Mesenchymal stem cell (in vitro differentiated cells and primary cell): ENCODE measurements at regions not wholly inside any gene's neighbourhood (a gene's known extent, or its start where the extent isn't known, plus 50 kb on each side); places are given as distances from the start of the nearest gene placed in this dataset.

Experiments used
- DNase-seq: peaks from one replicate; pipeline ENCODE4 v3.0.0-alpha.2; 2013
- H2AFZ ChIP-seq: one replicate; pipeline ENCODE4 v1.6.1; 2013; ENCODE audit warnings: low read depth, mild to moderate bottlenecking, control low read depth, inconsistent platforms, low read length, moderate library complexity
- H2AK5ac ChIP-seq: 2 replicates; pipeline ENCODE4 v1.6.1; 2013; ENCODE audit warnings: low read length, moderate library complexity, mild to moderate bottlenecking, inconsistent platforms; ENCODE audit not compliant: severe bottlenecking
- H2BK120ac ChIP-seq: one replicate; pipeline ENCODE4 v1.6.1; 2013; ENCODE audit warnings: low read depth, mild to moderate bottlenecking, inconsistent platforms, low read length, moderate library complexity
- H2BK12ac ChIP-seq, 2 experiments: one replicate each; pipeline ENCODE4 v1.6.1; 2013; ENCODE audit warnings: inconsistent platforms in 2 of 2, low read length in 2 of 2, mild to moderate bottlenecking in 2 of 2, moderate library complexity in 2 of 2, control low read depth in 1 of 2
- H2BK15ac ChIP-seq: one replicate; pipeline ENCODE4 v1.6.1; 2013; ENCODE audit warnings: mild to moderate bottlenecking, low read depth, inconsistent platforms; ENCODE audit not compliant: poor library complexity, severe bottlenecking
- H2BK5ac ChIP-seq: 2 replicates; pipeline ENCODE4 v1.6.1; 2013; ENCODE audit warnings: low read depth, mild to moderate bottlenecking, low read length, control low read depth, inconsistent platforms; ENCODE audit not compliant: poor library complexity, severe bottlenecking
- H3K14ac ChIP-seq, 2 experiments: one replicate each; pipeline ENCODE4 v1.6.1; 2013; ENCODE audit warnings: inconsistent platforms in 2 of 2, low read length in 2 of 2, control low read depth in 1 of 2, mild to moderate bottlenecking in 1 of 2, moderate library complexity in 1 of 2
- H3K18ac ChIP-seq, 2 experiments: one replicate each; pipeline ENCODE4 v1.6.1; 2013; ENCODE audit warnings: inconsistent platforms in 2 of 2, low read length in 2 of 2, control low read depth in 1 of 2, low read depth in 1 of 2, mild to moderate bottlenecking in 1 of 2
- H3K23ac ChIP-seq, 2 experiments: one replicate each; pipeline ENCODE4 v1.6.1; 2013; ENCODE audit warnings: inconsistent platforms in 2 of 2, low read length in 2 of 2, mild to moderate bottlenecking in 2 of 2, moderate library complexity in 2 of 2, control low read depth in 1 of 2
- H3K27ac ChIP-seq: 2 replicates; pipeline ENCODE4 v1.5.1; 2013; ENCODE audit warnings: mild to moderate bottlenecking, moderate library complexity, low read length, control low read depth, inconsistent platforms; ENCODE audit not compliant: poor library complexity, severe bottlenecking
- H3K27me3 ChIP-seq, 2 experiments: 2 replicates each; pipeline versions ENCODE4 v1.6.1 to v1.7.0; 2013; ENCODE audit warnings: low read length in 2 of 2, mild to moderate bottlenecking in 2 of 2, moderate library complexity in 2 of 2, control low read depth in 1 of 2, inconsistent platforms in 1 of 2; ENCODE audit not compliant: control insufficient read depth in 1 of 2, insufficient read depth in 1 of 2
- H3K36me3 ChIP-seq, 2 experiments: 2 replicates each; pipeline versions ENCODE4 v1.6.1 to v1.7.0; 2013; ENCODE audit warnings: low read length in 2 of 2, control low read depth in 1 of 2, inconsistent platforms in 1 of 2, low read depth in 1 of 2, mild to moderate bottlenecking in 1 of 2; ENCODE audit not compliant: insufficient read depth in 2 of 2, control insufficient read depth in 1 of 2
- H3K4ac ChIP-seq, 2 experiments: one replicate each; pipeline ENCODE4 v1.6.1; 2013; ENCODE audit warnings: inconsistent platforms in 2 of 2, low read length in 2 of 2, mild to moderate bottlenecking in 2 of 2, moderate library complexity in 2 of 2, control low read depth in 1 of 2, low read depth in 1 of 2
- H3K4me1 ChIP-seq: 2 replicates; pipeline ENCODE4 v1.6.1; 2013; ENCODE audit warnings: low read depth, low read length, control low read depth; ENCODE audit not compliant: control insufficient read depth, insufficient read depth
- H3K4me2 ChIP-seq: 2 replicates; pipeline ENCODE4 v1.6.1; 2013; ENCODE audit warnings: low read length, mild to moderate bottlenecking, inconsistent platforms; ENCODE audit not compliant: poor library complexity, severe bottlenecking
- H3K4me3 ChIP-seq, 2 experiments: 2 replicates each; pipeline versions ENCODE4 v1.5.1 to v1.7.0; 2013; ENCODE audit warnings: low read length in 2 of 2, mild to moderate bottlenecking in 2 of 2, control low read depth in 1 of 2, low read depth in 1 of 2; ENCODE audit not compliant: insufficient read depth in 1 of 2
- H3K79me1 ChIP-seq: replicated peaks from 2 replicates; pipeline ENCODE4 v1.6.1; 2013; ENCODE audit warnings: mild to moderate bottlenecking, control low read depth, low read length, inconsistent platforms; ENCODE audit not compliant: poor library complexity, severe bottlenecking
- H3K9ac ChIP-seq: 2 replicates; pipeline ENCODE4 v1.7.0; 2013; ENCODE audit warnings: mild to moderate bottlenecking, low read length, moderate library complexity
- H3K9me3 ChIP-seq: 2 replicates; pipeline ENCODE4 v1.7.0; 2013; ENCODE audit warnings: mild to moderate bottlenecking, low read length; ENCODE audit not compliant: control insufficient read depth
- H4K8ac ChIP-seq: one replicate; pipeline ENCODE4 v1.6.1; 2013; ENCODE audit warnings: inconsistent platforms, mild to moderate bottlenecking, low read length, moderate library complexity
- H4K91ac ChIP-seq: one replicate; pipeline ENCODE4 v1.6.1; 2013; ENCODE audit warnings: mild to moderate bottlenecking, low read length, inconsistent platforms
- WGBS: methylation state at CpG from one replicate; pipeline ENCODE4 v1.1.7; 2013; ENCODE audit warnings: mixed read lengths; 5-methylcytosine and 5-hydroxymethylcytosine counted together

DNA sequence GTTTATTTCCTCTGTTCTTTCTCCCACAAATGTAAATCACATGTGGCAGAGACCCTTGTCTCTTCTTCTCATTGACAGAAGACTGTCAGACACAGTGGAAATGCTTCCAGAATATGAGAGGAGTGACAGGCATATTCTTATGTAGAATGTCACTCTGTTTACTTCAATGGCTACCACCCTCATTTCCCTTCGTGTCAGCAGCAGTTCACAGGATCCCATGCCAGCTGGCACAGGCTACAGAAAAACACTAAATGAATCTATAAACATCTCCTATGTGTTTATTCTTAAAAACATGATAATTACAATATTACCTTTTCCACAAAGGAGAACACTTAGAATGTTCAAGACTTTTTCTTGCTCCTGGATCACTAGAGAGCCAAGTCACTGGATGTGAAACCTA, 183.8 kb upstream of the CNTN1 start:
- Histone ChIP-seq H3K4me2 (no peak overlapping the region), H2BK12ac (no peak overlapping the region), H4K91ac (no peak overlapping the region), H3K9me3 (no peaks in the 10 kb centered on the region), H3K4me3 (no peak overlapping the region), H3K14ac (no peak overlapping the region), H3K18ac (no peak overlapping the region), H3K23ac (no peak overlapping the region), H3K79me1 (no peaks in the 10 kb centered on the region), H3K36me3 (no peaks in the 10 kb centered on the region), H2AK5ac (no peak overlapping the region), H3K4me1 (no peaks in the 10 kb centered on the region), H4K8ac (no peak overlapping the region), H2BK120ac (no peak overlapping the region), H2BK5ac (no peak overlapping the region), H3K4ac (no peak overlapping the region), H3K27me3 (no peaks in the 10 kb centered on the region), H3K9ac (no peak overlapping the region), H2BK15ac (no peak overlapping the region), H2AFZ (no peak overlapping the region), H3K27ac (no peak overlapping the region)
- WGBS, result no CpG with 5 or more reads among the region's 1 CpG
- DNase-seq, result no peak

DNA sequence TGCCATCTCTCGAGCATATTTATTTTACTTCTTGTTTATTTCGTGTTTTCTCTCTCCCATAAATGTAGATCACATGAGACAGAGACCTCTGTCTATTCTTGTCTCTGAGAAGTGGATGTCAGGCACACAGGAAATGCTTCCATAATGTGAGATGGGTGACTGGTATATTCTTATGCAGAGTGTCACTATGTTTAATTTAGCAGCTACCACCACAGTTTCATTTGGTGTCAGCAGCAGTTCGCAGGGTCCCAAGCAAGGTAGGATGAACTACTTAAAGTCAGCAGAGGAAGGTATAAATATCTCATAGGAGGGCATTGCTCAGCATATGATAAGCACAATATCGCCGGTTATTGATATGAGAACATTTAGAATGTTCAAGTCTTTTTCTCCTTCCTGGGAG, 180.9 kb upstream of the CNTN1 start:
- no peak overlapping the region for H2BK15ac ChIP-seq
- no peak overlapping the region for H2BK5ac ChIP-seq
- H2AFZ ChIP-seq, result no peak overlapping the region
- no peak overlapping the region for H4K91ac ChIP-seq
- no peaks in the 10 kb centered on the region for H3K79me1 ChIP-seq
- H3K27me3 ChIP-seq, result no peaks in the 10 kb centered on the region
- no peak overlapping the region for H3K27ac ChIP-seq
- no peak overlapping the region for H3K18ac ChIP-seq
- H3K9ac ChIP-seq, result no peak overlapping the region
- H3K36me3 ChIP-seq, result no peaks in the 10 kb centered on the region
- H3K4me1 ChIP-seq, result no peaks in the 10 kb centered on the region
- WGBS, result 82% methylated on average over 3 of the region's 5 CpGs
- H3K9me3 ChIP-seq, result no peaks in the 10 kb centered on the region
- no peak overlapping the region for H2BK12ac ChIP-seq
- no peak for DNase-seq
- no peak overlapping the region for H3K23ac ChIP-seq
- H4K8ac ChIP-seq, result no peak overlapping the region
- no peak overlapping the region for H3K4me2 ChIP-seq
- no peak overlapping the region for H2AK5ac ChIP-seq
- H3K4me3 ChIP-seq, result no peak overlapping the region
- H3K4ac ChIP-seq, result no peak overlapping the region
- no peak overlapping the region for H2BK120ac ChIP-seq
- H3K14ac ChIP-seq, result no peak overlapping the region

DNA sequence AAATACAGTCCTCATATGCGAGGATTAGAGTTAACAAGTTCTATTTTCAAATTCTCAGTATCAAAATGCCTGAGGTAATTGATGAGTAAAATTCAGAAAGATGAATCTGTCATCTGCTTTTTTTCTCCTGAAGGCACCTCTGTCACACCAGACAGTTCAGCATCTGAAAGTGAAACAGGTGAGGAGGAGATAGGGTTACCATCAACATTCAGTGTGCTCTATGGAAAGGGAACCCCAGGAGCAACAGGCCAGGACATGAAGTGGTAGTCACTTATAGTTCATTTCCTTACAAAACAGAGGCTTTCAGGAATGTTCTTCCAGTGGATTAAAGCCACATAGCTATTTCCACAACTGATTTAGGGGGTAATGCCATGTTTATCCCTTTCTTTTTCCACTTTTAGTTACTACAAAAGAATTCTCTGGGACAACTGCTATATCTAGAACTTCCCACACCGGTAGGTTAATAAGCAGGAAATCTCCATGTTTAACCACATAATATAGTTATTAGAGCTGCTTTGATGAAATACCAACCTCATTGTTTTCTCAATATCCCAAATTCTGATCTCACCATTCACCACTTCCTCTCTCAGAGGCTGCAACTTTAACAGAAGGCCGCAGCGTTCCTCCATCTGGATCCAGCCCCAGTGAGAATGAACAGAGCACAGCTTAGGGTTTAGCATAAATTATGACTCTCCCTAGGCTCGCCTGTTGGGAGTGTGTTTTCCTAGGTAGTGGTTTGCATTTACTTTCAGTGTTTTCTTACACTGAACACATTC, 177.0 kb upstream of the CNTN1 start:
- Histone ChIP-seq H3K18ac (no peak overlapping the region), H3K36me3 (no peaks in the 10 kb centered on the region), H3K27ac (no peak overlapping the region), H2BK15ac (no peak overlapping the region), H3K27me3 (no peaks in the 10 kb centered on the region), H2AFZ (no peak overlapping the region), H3K4ac (no peak overlapping the region), H3K9ac (no peak overlapping the region), H3K4me1 (no peaks in the 10 kb centered on the region), H3K23ac (no peak overlapping the region), H2BK5ac (no peak overlapping the region), H3K4me3 (no peak overlapping the region), H3K4me2 (no peak overlapping the region), H2AK5ac (no peak overlapping the region), H2BK12ac (no peak overlapping the region), H4K8ac (no peak overlapping the region), H3K14ac (no peak overlapping the region), H3K9me3 (no peaks in the 10 kb centered on the region), H4K91ac (no peak overlapping the region), H3K79me1 (no peaks in the 10 kb centered on the region), H2BK120ac (no peak overlapping the region)
- 61% methylated on average over 4 of the region's 5 CpGs for WGBS
- DNase-seq, result no peak

DNA sequence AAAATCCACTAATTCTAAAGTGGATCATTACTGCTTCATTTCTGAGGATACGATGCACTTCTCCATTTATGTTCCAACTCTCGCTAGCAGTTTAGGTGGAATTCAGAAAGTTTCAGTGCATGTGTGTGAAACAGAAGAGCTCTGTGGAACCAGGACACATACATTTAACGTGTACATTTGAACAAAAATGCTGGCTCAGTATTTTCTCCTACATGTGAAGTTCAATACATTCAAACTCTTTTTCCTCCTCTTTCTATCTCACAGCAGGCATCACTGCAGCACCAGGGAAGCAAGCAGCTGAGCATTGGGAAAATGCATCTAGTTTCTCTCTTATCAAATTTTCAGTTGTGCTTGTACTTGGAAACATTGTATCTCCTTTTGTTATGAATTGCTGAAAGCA, 169.4 kb upstream of the CNTN1 start:
- WGBS, result 90% methylated on average over 3 of the region's 3 CpGs
- H3K4ac ChIP-seq, result no peak overlapping the region
- H2BK120ac ChIP-seq, result no peak overlapping the region
- no peaks in the 10 kb centered on the region for H3K27me3 ChIP-seq
- H3K18ac ChIP-seq, result no peak overlapping the region
- H3K79me1 ChIP-seq, result no peaks in the 10 kb centered on the region
- H3K9ac ChIP-seq, result no peak overlapping the region
- no peak overlapping the region for H3K23ac ChIP-seq
- no peak overlapping the region for H2BK15ac ChIP-seq
- no peak overlapping the region for H2BK5ac ChIP-seq
- no peak overlapping the region for H2BK12ac ChIP-seq
- H4K91ac ChIP-seq, result no peak overlapping the region
- no peak overlapping the region for H4K8ac ChIP-seq
- no peak overlapping the region for H3K4me3 ChIP-seq
- no peak for DNase-seq
- no peaks in the 10 kb centered on the region for H3K4me1 ChIP-seq
- no peak overlapping the region for H2AK5ac ChIP-seq
- no peak overlapping the region for H3K14ac ChIP-seq
- H3K27ac ChIP-seq, result no peak overlapping the region
- H3K36me3 ChIP-seq, result no peaks in the 10 kb centered on the region
- H3K4me2 ChIP-seq, result no peak overlapping the region
- H2AFZ ChIP-seq, result no peak overlapping the region
- no peaks in the 10 kb centered on the region for H3K9me3 ChIP-seq
